ENCODE measurements at regions not wholly inside any gene's neighbourhood (a gene's known extent, or its start where the extent isn't known, plus 50 kb on each side); places are given as distances from the start of the nearest gene placed in this dataset.

DNA sequence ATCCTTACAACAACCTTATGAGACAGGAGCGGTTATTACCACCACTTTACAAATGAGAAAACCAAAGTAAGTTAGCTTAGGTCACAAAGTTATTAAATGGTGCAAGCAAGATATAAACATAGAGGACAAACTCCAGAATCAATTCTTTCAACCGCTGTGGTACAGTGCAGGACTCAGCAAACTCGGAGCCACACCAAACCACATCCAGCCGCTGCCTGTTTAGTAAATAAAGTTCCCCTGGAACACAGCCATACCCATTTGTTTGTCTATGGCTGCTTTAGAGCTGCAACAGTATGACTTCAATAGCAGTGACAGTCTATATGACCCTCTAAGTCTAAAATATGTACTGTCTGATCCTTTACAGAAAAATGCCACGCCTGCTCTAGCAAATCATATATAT, 1567.2 kb upstream of the WWC1 start (continued):
- TF ChIP-seq, protein P1, sequence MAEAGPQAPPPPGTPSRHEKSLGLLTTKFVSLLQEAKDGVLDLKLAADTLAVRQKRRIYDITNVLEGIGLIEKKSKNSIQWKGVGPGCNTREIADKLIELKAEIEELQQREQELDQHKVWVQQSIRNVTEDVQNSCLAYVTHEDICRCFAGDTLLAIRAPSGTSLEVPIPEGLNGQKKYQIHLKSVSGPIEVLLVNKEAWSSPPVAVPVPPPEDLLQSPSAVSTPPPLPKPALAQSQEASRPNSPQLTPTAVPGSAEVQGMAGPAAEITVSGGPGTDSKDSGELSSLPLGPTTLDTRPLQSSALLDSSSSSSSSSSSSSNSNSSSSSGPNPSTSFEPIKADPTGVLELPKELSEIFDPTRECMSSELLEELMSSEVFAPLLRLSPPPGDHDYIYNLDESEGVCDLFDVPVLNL (CRISPR knock-in tag; IDR thresholded peaks at IDR 0.05; ENCODE audit: borderline replicate concordance, low read depth), result no peak
- TF ChIP-seq, protein P2, sequence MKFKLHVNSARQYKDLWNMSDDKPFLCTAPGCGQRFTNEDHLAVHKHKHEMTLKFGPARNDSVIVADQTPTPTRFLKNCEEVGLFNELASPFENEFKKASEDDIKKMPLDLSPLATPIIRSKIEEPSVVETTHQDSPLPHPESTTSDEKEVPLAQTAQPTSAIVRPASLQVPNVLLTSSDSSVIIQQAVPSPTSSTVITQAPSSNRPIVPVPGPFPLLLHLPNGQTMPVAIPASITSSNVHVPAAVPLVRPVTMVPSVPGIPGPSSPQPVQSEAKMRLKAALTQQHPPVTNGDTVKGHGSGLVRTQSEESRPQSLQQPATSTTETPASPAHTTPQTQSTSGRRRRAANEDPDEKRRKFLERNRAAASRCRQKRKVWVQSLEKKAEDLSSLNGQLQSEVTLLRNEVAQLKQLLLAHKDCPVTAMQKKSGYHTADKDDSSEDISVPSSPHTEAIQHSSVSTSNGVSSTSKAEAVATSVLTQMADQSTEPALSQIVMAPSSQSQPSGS (CRISPR knock-in tag; IDR thresholded peaks at IDR 0.05; ENCODE audit: borderline replicate concordance, low read depth), result no peak
- TF ChIP-seq, protein P3, sequence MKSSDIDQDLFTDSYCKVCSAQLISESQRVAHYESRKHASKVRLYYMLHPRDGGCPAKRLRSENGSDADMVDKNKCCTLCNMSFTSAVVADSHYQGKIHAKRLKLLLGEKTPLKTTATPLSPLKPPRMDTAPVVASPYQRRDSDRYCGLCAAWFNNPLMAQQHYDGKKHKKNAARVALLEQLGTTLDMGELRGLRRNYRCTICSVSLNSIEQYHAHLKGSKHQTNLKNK (CRISPR knock-in tag; IDR thresholded peaks at IDR 0.05), result no peak

DNA sequence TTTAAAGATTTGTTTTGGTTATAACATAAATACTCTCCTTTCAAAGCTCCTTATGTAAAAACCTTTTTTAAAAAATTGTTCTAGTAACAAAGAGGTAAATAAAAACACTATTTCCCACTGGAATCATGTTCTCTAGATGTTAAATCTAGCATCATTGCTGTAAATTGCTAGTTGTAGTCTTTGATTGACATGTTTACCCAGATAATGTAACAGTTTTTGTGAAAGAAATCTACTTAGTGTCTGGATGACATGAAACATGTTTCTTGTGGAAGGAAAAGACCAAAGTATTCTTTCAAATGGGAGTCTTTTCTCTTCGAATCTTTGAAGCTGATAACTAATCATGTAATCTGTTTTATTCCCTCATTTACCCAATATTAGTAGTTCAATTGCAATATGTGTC, 1565.9 kb upstream of the WWC1 start:
- H3K9me3 Mint-ChIP-seq, result peaks cover 6% of the 10 kb centered on the region
- H3K27me3 Mint-ChIP-seq (ENCODE audit: low read depth), result no peaks in the 10 kb centered on the region
- H3K4me3 Mint-ChIP-seq, result no peak overlapping the region
- no peak for ATAC-seq
- ChIA-PET POLR2A (no interaction called here), CTCF (no interaction called here)
- no peak for DNase-seq (ENCODE audit: low spot score)
- H3K4me1 Mint-ChIP-seq, result peaks cover 25% of the 10 kb centered on the region
- no peaks in the 10 kb centered on the region for H3K36me3 Mint-ChIP-seq
- TF ChIP-seq ZNF219 (CRISPR knock-in tag; IDR thresholded peaks at IDR 0.05; ENCODE audit: borderline replicate concordance), result no peak
- TF ChIP-seq, protein P4, sequence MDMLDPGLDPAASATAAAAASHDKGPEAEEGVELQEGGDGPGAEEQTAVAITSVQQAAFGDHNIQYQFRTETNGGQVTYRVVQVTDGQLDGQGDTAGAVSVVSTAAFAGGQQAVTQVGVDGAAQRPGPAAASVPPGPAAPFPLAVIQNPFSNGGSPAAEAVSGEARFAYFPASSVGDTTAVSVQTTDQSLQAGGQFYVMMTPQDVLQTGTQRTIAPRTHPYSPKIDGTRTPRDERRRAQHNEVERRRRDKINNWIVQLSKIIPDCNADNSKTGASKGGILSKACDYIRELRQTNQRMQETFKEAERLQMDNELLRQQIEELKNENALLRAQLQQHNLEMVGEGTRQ (CRISPR knock-in tag; IDR thresholded peaks at IDR 0.05), result no peak
- TF ChIP-seq, protein P5, sequence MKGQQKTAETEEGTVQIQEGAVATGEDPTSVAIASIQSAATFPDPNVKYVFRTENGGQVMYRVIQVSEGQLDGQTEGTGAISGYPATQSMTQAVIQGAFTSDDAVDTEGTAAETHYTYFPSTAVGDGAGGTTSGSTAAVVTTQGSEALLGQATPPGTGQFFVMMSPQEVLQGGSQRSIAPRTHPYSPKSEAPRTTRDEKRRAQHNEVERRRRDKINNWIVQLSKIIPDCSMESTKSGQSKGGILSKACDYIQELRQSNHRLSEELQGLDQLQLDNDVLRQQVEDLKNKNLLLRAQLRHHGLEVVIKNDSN (CRISPR knock-in tag; IDR thresholded peaks at IDR 0.05), result no peak
- TF ChIP-seq, protein P6, sequence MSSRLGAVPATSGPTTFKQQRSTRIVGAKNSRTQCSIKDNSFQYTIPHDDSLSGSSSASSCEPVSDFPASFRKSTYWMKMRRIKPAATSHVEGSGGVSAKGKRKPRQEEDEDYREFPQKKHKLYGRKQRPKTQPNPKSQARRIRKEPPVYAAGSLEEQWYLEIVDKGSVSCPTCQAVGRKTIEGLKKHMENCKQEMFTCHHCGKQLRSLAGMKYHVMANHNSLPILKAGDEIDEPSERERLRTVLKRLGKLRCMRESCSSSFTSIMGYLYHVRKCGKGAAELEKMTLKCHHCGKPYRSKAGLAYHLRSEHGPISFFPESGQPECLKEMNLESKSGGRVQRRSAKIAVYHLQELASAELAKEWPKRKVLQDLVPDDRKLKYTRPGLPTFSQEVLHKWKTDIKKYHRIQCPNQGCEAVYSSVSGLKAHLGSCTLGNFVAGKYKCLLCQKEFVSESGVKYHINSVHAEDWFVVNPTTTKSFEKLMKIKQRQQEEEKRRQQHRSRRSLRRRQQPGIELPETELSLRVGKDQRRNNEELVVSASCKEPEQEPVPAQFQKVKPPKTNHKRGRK (CRISPR knock-in tag; IDR thresholded peaks at IDR 0.05; ENCODE audit: borderline replicate concordance), result no peak
- TF ChIP-seq ZNF416 (CRISPR knock-in tag; IDR thresholded peaks at IDR 0.05), result no peak
- TF ChIP-seq, protein P7, sequence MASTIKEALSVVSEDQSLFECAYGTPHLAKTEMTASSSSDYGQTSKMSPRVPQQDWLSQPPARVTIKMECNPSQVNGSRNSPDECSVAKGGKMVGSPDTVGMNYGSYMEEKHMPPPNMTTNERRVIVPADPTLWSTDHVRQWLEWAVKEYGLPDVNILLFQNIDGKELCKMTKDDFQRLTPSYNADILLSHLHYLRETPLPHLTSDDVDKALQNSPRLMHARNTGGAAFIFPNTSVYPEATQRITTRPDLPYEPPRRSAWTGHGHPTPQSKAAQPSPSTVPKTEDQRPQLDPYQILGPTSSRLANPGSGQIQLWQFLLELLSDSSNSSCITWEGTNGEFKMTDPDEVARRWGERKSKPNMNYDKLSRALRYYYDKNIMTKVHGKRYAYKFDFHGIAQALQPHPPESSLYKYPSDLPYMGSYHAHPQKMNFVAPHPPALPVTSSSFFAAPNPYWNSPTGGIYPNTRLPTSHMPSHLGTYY (CRISPR knock-in tag; IDR thresholded peaks at IDR 0.05), result no peak
- TF ChIP-seq MXD4 (CRISPR knock-in tag; IDR thresholded peaks at IDR 0.05; ENCODE audit: borderline replicate concordance), result no peak
- no peak for TF ChIP-seq SMAD3 (CRISPR knock-in tag; IDR thresholded peaks at IDR 0.05; ENCODE audit: borderline replicate concordance)
- TF ChIP-seq, protein P3 (CRISPR knock-in tag; IDR thresholded peaks at IDR 0.05), result no peak
- TF ChIP-seq FOXJ3 (CRISPR knock-in tag; IDR thresholded peaks at IDR 0.05; ENCODE audit: borderline replicate concordance), result no peak
- TF ChIP-seq, protein P8, sequence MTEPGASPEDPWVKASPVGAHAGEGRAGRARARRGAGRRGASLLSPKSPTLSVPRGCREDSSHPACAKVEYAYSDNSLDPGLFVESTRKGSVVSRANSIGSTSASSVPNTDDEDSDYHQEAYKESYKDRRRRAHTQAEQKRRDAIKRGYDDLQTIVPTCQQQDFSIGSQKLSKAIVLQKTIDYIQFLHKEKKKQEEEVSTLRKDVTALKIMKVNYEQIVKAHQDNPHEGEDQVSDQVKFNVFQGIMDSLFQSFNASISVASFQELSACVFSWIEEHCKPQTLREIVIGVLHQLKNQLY (CRISPR knock-in tag; IDR thresholded peaks at IDR 0.05), result no peak
- TF ChIP-seq, protein P9, sequence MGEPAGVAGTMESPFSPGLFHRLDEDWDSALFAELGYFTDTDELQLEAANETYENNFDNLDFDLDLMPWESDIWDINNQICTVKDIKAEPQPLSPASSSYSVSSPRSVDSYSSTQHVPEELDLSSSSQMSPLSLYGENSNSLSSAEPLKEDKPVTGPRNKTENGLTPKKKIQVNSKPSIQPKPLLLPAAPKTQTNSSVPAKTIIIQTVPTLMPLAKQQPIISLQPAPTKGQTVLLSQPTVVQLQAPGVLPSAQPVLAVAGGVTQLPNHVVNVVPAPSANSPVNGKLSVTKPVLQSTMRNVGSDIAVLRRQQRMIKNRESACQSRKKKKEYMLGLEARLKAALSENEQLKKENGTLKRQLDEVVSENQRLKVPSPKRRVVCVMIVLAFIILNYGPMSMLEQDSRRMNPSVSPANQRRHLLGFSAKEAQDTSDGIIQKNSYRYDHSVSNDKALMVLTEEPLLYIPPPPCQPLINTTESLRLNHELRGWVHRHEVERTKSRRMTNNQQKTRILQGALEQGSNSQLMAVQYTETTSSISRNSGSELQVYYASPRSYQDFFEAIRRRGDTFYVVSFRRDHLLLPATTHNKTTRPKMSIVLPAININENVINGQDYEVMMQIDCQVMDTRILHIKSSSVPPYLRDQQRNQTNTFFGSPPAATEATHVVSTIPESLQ (CRISPR knock-in tag; IDR thresholded peaks at IDR 0.05), result no peak
- no peak for TF ChIP-seq KAT7 (CRISPR knock-in tag; IDR thresholded peaks at IDR 0.05; ENCODE audit: borderline replicate concordance)
- TF ChIP-seq, protein P10, sequence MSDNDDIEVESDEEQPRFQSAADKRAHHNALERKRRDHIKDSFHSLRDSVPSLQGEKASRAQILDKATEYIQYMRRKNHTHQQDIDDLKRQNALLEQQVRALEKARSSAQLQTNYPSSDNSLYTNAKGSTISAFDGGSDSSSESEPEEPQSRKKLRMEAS (CRISPR knock-in tag; IDR thresholded peaks at IDR 0.05), result no peak
- TF ChIP-seq ESRRA (CRISPR knock-in tag; IDR thresholded peaks at IDR 0.05; ENCODE audit: borderline replicate concordance), result no peak
- TF ChIP-seq ZNF317 (CRISPR knock-in tag; IDR thresholded peaks at IDR 0.05; ENCODE audit: borderline replicate concordance, low read depth), result no peak
- TF ChIP-seq GABPB1 (CRISPR knock-in tag; IDR thresholded peaks at IDR 0.05), result no peak
- TF ChIP-seq ATF1 (CRISPR knock-in tag; IDR thresholded peaks at IDR 0.05), result no peak
- TF ChIP-seq, protein P11, sequence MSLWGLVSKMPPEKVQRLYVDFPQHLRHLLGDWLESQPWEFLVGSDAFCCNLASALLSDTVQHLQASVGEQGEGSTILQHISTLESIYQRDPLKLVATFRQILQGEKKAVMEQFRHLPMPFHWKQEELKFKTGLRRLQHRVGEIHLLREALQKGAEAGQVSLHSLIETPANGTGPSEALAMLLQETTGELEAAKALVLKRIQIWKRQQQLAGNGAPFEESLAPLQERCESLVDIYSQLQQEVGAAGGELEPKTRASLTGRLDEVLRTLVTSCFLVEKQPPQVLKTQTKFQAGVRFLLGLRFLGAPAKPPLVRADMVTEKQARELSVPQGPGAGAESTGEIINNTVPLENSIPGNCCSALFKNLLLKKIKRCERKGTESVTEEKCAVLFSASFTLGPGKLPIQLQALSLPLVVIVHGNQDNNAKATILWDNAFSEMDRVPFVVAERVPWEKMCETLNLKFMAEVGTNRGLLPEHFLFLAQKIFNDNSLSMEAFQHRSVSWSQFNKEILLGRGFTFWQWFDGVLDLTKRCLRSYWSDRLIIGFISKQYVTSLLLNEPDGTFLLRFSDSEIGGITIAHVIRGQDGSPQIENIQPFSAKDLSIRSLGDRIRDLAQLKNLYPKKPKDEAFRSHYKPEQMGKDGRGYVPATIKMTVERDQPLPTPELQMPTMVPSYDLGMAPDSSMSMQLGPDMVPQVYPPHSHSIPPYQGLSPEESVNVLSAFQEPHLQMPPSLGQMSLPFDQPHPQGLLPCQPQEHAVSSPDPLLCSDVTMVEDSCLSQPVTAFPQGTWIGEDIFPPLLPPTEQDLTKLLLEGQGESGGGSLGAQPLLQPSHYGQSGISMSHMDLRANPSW (CRISPR knock-in tag; conservative IDR thresholded peaks at IDR 0.05; ENCODE audit: low read depth), result no peak
- no peak overlapping the region for H3K27ac Mint-ChIP-seq
